ENCODE measurements at regions not wholly inside any gene's neighbourhood (a gene's known extent, or its start where the extent isn't known, plus 50 kb on each side); places are given as distances from the start of the nearest gene placed in this dataset.
"Not testable (repeated sequence)": the region's sequence is repeated elsewhere in the genome, so short reads cannot be mapped to it uniquely, and the experiment has no call there.

DNA sequence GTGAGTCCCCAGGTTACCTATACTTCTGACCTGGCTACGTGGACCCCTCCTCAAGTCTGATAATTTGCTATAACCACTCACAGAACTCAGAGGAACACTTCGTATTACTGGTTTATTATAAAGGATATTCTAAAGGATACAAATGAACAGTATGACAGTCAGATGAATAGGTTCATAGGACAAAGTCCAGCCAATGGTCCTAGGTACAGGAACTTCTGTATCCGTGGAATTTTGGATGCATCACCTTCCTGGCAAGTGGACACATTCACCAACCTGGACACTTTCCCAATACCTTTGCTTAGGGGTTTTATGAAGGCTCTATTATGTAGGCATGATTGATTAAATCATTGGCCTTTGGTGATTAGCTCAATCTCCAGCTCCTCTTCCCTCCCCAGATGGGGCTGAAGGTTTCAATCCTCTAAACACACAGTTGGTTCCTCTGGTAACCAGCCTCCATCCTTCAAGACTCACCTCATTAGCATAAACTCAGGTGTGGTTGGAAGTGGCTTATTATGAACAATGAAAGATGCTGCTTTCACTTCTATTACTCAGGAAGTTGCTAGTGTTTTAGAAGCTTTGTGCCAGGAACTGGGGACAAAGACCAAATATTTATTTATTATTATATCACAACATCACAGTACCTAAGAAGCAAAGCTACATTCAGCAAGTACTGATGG lies 149.6 kb upstream of the ELL2 start:
- Histone ChIP-seq H3K27ac (ENCODE audit: low read depth in 2 of 2, low read length in 1 of 2) (no peak overlapping the region), H3K4me2 (no peak overlapping the region), H3K9me2 (no peaks in the 10 kb centered on the region), H2AFZ (ENCODE audit: low read depth) (no peak overlapping the region), H3K4me1 (ENCODE audit: control insufficient read depth in 1 of 2, insufficient read depth in 2 of 2, low read depth in 1 of 2, low read length in 1 of 2) (no peaks in the 10 kb centered on the region), H3K36me3 (replicated peaks in 1 of 2; ENCODE audit: control insufficient read depth in 1 of 2, insufficient read depth in 2 of 2, low read length in 1 of 2) (no peaks in the 10 kb centered on the region), H4K20me1 (ENCODE audit: insufficient read depth) (no peaks in the 10 kb centered on the region), H3F3A (replicated peaks; ENCODE audit: insufficient read depth) (no peaks in the 10 kb centered on the region), H3K27me3 (ENCODE audit: insufficient read depth) (no peaks in the 10 kb centered on the region), H3K9me3 (no peaks in the 10 kb centered on the region), H3K9ac (no peak overlapping the region), H3K4me3 (ENCODE audit: low read depth in 2 of 2, low read length in 1 of 2) (no peak overlapping the region), H3K79me2 (ENCODE audit: insufficient read depth) (no peaks in the 10 kb centered on the region)
- CTCF ChIA-PET: no interaction called here
- TF ChIP-seq, protein P1, sequence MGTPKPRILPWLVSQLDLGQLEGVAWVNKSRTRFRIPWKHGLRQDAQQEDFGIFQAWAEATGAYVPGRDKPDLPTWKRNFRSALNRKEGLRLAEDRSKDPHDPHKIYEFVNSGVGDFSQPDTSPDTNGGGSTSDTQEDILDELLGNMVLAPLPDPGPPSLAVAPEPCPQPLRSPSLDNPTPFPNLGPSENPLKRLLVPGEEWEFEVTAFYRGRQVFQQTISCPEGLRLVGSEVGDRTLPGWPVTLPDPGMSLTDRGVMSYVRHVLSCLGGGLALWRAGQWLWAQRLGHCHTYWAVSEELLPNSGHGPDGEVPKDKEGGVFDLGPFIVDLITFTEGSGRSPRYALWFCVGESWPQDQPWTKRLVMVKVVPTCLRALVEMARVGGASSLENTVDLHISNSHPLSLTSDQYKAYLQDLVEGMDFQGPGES (IDR thresholded peaks at IDR 0.05; ENCODE audit: low read depth, low read length): no peak
- no peak for TF ChIP-seq CHD2 (IDR thresholded peaks at IDR 0.05; ENCODE audit: low read length, partially characterized antibody)
- no peak for DNase-seq
- POLR2A ChIA-PET: no interaction called here
- 79% methylated on average over 3 of the region's 3 CpGs for WGBS (ENCODE audit: low lambda C conversion rate)

- H3K9me2 ChIP-seq: no peaks in the 10 kb centered on the region
- TF ChIP-seq GABPA (IDR thresholded peaks at IDR 0.05; ENCODE audit: low read depth) (no peak), FOSL2 (IDR thresholded peaks at IDR 0.05; ENCODE audit: borderline replicate concordance, low read depth) (no peak), YY1 (IDR thresholded peaks at IDR 0.05; ENCODE audit: low read depth) (no peak), PBX3 (IDR thresholded peaks at IDR 0.05) (no peak), RFX5 (IDR thresholded peaks at IDR 0.05; ENCODE audit: low read length) (no peak), ZBTB33 (IDR thresholded peaks at IDR 0.05; ENCODE audit: borderline replicate concordance, low read depth) (no peak), POLR2AphosphoS5 (IDR thresholded peaks at IDR 0.05; ENCODE audit: low read depth, low read length) (no peak), RXRA (IDR thresholded peaks at IDR 0.05; ENCODE audit: borderline replicate concordance, low read depth) (no peak), MEF2A (IDR thresholded peaks at IDR 0.05; ENCODE audit: borderline replicate concordance, low read depth) (no peak), JUND (IDR thresholded peaks at IDR 0.05) (no peak), RAD21 (IDR thresholded peaks at IDR 0.05; ENCODE audit: low read length) (no peak), FOXJ3 (CRISPR knock-in tag; IDR thresholded peaks at IDR 0.05) (no peak), GATA2 (CRISPR knock-in tag; IDR thresholded peaks at IDR 0.05) (no peak), FOXM1 (IDR thresholded peaks at IDR 0.05; ENCODE audit: low read depth) (no peak)
- TF ChIP-seq, protein P2, sequence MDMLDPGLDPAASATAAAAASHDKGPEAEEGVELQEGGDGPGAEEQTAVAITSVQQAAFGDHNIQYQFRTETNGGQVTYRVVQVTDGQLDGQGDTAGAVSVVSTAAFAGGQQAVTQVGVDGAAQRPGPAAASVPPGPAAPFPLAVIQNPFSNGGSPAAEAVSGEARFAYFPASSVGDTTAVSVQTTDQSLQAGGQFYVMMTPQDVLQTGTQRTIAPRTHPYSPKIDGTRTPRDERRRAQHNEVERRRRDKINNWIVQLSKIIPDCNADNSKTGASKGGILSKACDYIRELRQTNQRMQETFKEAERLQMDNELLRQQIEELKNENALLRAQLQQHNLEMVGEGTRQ (IDR thresholded peaks at IDR 0.05; ENCODE audit: borderline replicate concordance, low read depth, low read length): no peak
- TF ChIP-seq, protein P3, sequence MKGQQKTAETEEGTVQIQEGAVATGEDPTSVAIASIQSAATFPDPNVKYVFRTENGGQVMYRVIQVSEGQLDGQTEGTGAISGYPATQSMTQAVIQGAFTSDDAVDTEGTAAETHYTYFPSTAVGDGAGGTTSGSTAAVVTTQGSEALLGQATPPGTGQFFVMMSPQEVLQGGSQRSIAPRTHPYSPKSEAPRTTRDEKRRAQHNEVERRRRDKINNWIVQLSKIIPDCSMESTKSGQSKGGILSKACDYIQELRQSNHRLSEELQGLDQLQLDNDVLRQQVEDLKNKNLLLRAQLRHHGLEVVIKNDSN (IDR thresholded peaks at IDR 0.05; ENCODE audit: borderline replicate concordance, low read depth): no peak
- H3K27me3 ChIP-seq (ENCODE audit: insufficient read depth): no peaks in the 10 kb centered on the region
- POLR2A ChIA-PET: no interaction called here
- no peaks in the 10 kb centered on the region for H3K9me3 ChIP-seq
- no peak for DNase-seq
- H3K79me2 ChIP-seq (ENCODE audit: insufficient read depth): no peaks in the 10 kb centered on the region
- H4K20me1 ChIP-seq (ENCODE audit: insufficient read depth): no peaks in the 10 kb centered on the region
- H3K36me3 ChIP-seq (replicated peaks in 1 of 2; ENCODE audit: control insufficient read depth in 1 of 2, insufficient read depth in 2 of 2, low read length in 1 of 2): no peaks in the 10 kb centered on the region
- no peak overlapping the region for H3K4me3 ChIP-seq (ENCODE audit: low read depth in 2 of 2, low read length in 1 of 2)
- no peaks in the 10 kb centered on the region for H3K4me1 ChIP-seq (ENCODE audit: control insufficient read depth in 1 of 2, insufficient read depth in 2 of 2, low read depth in 1 of 2, low read length in 1 of 2)
- H3K27ac ChIP-seq (ENCODE audit: low read depth in 2 of 2, low read length in 1 of 2): no peak overlapping the region
- CTCF ChIA-PET: no interaction called here
- H3K4me2 ChIP-seq: no peak overlapping the region
- no peak overlapping the region for H2AFZ ChIP-seq (ENCODE audit: low read depth)
- no peaks in the 10 kb centered on the region for H3F3A ChIP-seq (replicated peaks; ENCODE audit: insufficient read depth)
- H3K9ac ChIP-seq: no peak overlapping the region
Measured at GRCh38 chr5:96110300-96110699, 148.6 kb upstream of the ELL2 start.

- H2AFZ ChIP-seq (ENCODE audit: low read depth); H3F3A ChIP-seq (replicated peaks; ENCODE audit: insufficient read depth); H3K9me2 ChIP-seq; H3K4me1 ChIP-seq (ENCODE audit: control insufficient read depth in 1 of 2, insufficient read depth in 2 of 2, low read depth in 1 of 2, low read length in 1 of 2); H3K9me3 ChIP-seq; H3K4me2 ChIP-seq; DNase-seq; CTCF ChIA-PET; H3K79me2 ChIP-seq (ENCODE audit: insufficient read depth); H3K27ac ChIP-seq (ENCODE audit: low read depth in 2 of 2, low read length in 1 of 2); POLR2A ChIA-PET; H3K27me3 ChIP-seq (ENCODE audit: insufficient read depth); H3K36me3 ChIP-seq (replicated peaks in 1 of 2; ENCODE audit: control insufficient read depth in 1 of 2, insufficient read depth in 2 of 2, low read length in 1 of 2); H3K9ac ChIP-seq; H4K20me1 ChIP-seq (ENCODE audit: insufficient read depth); H3K4me3 ChIP-seq (ENCODE audit: low read depth in 2 of 2, low read length in 1 of 2): not testable (repeated sequence)
- 68% methylated on average over 6 of the region's 10 CpGs for WGBS (ENCODE audit: low lambda C conversion rate)
Measured at GRCh38 chr5:96108629-96109028, 147.0 kb upstream of the ELL2 start.

Data from SK-N-SH (cell line).